SK-N-SH (cell line): ENCODE measurements at regions not wholly inside any gene's neighbourhood (a gene's known extent, or its start where the extent isn't known, plus 50 kb on each side); places are given as distances from the start of the nearest gene placed in this dataset.

Experiments used
- CTCF ChIA-PET: fragments of 300-600, 350-600 bp; formaldehyde crosslinking; extraction: SDS; loops from one replicate; lab custom pipeline; 2021; lab: Yijun Ruan, JAX
- POLR2A ChIA-PET: fragments of 350-600 bp; sonication (Branson Sonifier 250); formaldehyde crosslinking; extraction: SDS; loops from one replicate; lab custom pipeline; 2020; ENCODE audit warnings: antibody characterized with exemption, inconsistent platforms; lab: Yijun Ruan, JAX
- DNase-seq: peaks from one replicate; pipeline ENCODE4 v3.0.0; 2012
- H2AFZ ChIP-seq: fragments of 200-600 bp; sonication (generic); 2 replicates; pipeline ENCODE4 v1.8.1; 2016; ENCODE audit warnings: antibody characterized with exemption, mild to moderate bottlenecking, low read depth
- H3F3A ChIP-seq: fragments of 200-600 bp; sonication (generic); replicated peaks from 2 replicates; pipeline ENCODE3; 2016; ENCODE audit warnings: antibody characterized with exemption, mild to moderate bottlenecking; ENCODE audit not compliant: insufficient read depth
- H3K27ac ChIP-seq, 2 experiments: fragments of 200-500 bp in 1 of 2; fragments of 200-600 bp in 1 of 2; sonication (Bioruptor generic) in 1 of 2; sonication (generic), shearing (Covaris generic) in 1 of 2; 2 replicates each; pipeline versions ENCODE4 v1.5.1 to v1.6.1; 2014 to 2016; ENCODE audit warnings: low read depth in 2 of 2, inconsistent platforms in 1 of 2, low read length in 1 of 2, mild to moderate bottlenecking in 1 of 2, mixed read lengths in 1 of 2
- H3K27me3 ChIP-seq: fragments of 200-600 bp; sonication (generic), shearing (Covaris generic); 2 replicates; pipeline ENCODE4 v1.6.1; 2016; ENCODE audit warnings: mixed run types; ENCODE audit not compliant: insufficient read depth
- H3K36me3 ChIP-seq, 2 experiments: fragments of 200-500 bp in 1 of 2; fragments of 200-600 bp in 1 of 2; sonication (Bioruptor generic) in 1 of 2; sonication (generic) in 1 of 2; replicated peaks in 1 of 2; 2 replicates each; pipeline versions ENCODE3 to v1.5.1; 2014 to 2016; ENCODE audit warnings: low read length in 1 of 2, mild to moderate bottlenecking in 1 of 2; ENCODE audit not compliant: insufficient read depth in 2 of 2, control insufficient read depth in 1 of 2
- H3K4me1 ChIP-seq, 2 experiments: fragments of 200-500 bp in 1 of 2; fragments of 200-600 bp in 1 of 2; sonication (Bioruptor generic) in 1 of 2; sonication (generic), shearing (Covaris generic) in 1 of 2; 2 replicates each; pipeline versions ENCODE4 v1.5.1 to v1.6.1; 2014 to 2016; ENCODE audit warnings: low read depth in 1 of 2, low read length in 1 of 2, mixed run types in 1 of 2; ENCODE audit not compliant: insufficient read depth in 2 of 2, control insufficient read depth in 1 of 2
- H3K4me2 ChIP-seq: fragments of 200-600 bp; sonication (generic), shearing (Covaris generic); 2 replicates; pipeline ENCODE4 v1.6.1; 2017; ENCODE audit warnings: mixed run types
- H3K4me3 ChIP-seq, 2 experiments: fragments of 200-500 bp in 1 of 2; fragments of 200-600 bp in 1 of 2; sonication (Bioruptor generic) in 1 of 2; sonication (generic), shearing (Covaris generic) in 1 of 2; 2 replicates each; pipeline versions ENCODE4 v1.5.1 to v1.8.1; 2014 to 2016; ENCODE audit warnings: low read depth in 2 of 2, inconsistent platforms in 1 of 2, low read length in 1 of 2, mild to moderate bottlenecking in 1 of 2, mixed read lengths in 1 of 2, moderate library complexity in 1 of 2
- H3K79me2 ChIP-seq: fragments of 200-600 bp; sonication (generic); 2 replicates; pipeline ENCODE4 v1.8.1; 2017; ENCODE audit warnings: mild to moderate bottlenecking; ENCODE audit not compliant: insufficient read depth
- H3K9ac ChIP-seq: fragments of 200-600 bp; sonication (generic); 2 replicates; pipeline ENCODE4 v1.6.1; 2017; ENCODE audit warnings: mixed run types
- H3K9me2 ChIP-seq: fragments of 200-600 bp; sonication (generic); 2 replicates; pipeline ENCODE4 v1.6.1; 2017; ENCODE audit warnings: mixed run types
- H3K9me3 ChIP-seq: fragments of 200-600 bp; sonication (generic); 2 replicates; pipeline ENCODE4 v1.6.1; 2017; ENCODE audit warnings: mixed run types, mild to moderate bottlenecking, moderate library complexity
- H4K20me1 ChIP-seq: fragments of 200-600 bp; sonication (generic); 2 replicates; pipeline ENCODE4 v1.6.1; 2017; ENCODE audit warnings: mild to moderate bottlenecking, mixed run types; ENCODE audit not compliant: insufficient read depth
- ELF1 ChIP-seq: IDR thresholded peaks from 2 replicates; pipeline ENCODE4 v1.4.0; 2012
- EP300 ChIP-seq, 2 experiments: IDR thresholded peaks; 2 replicates each; pipeline versions ENCODE4 v1.4.0 to v1.6.1; 2012; ENCODE audit warnings: borderline replicate concordance in 1 of 2, low read depth in 1 of 2, low read length in 1 of 2
- FOSL2 ChIP-seq: IDR thresholded peaks from 2 replicates; pipeline ENCODE4 v1.4.0; 2012; ENCODE audit warnings: low read depth, mild to moderate bottlenecking, moderate library complexity, borderline replicate concordance
- FOXJ3 ChIP-seq: sonication (generic); formaldehyde crosslinking; IDR thresholded peaks from 2 replicates; pipeline ENCODE4 v1.5.1; 2020; ENCODE audit warnings: mild to moderate bottlenecking, missing genetic modification reagents
- FOXM1 ChIP-seq: IDR thresholded peaks from 2 replicates; pipeline ENCODE4 v1.4.0; 2012; ENCODE audit warnings: low read depth, mild to moderate bottlenecking
- GATA2 ChIP-seq: sonication (generic); formaldehyde crosslinking; IDR thresholded peaks from 2 replicates; pipeline ENCODE4 v1.5.0; 2020; ENCODE audit warnings: mild to moderate bottlenecking, missing genetic modification reagents
- IRF3 ChIP-seq: fragments of 150-350 bp; IDR thresholded peaks from 2 replicates; pipeline ENCODE4 v1.6.1; 2016; ENCODE audit warnings: mild to moderate bottlenecking, low read depth, low read length
- JUND ChIP-seq: IDR thresholded peaks from 2 replicates; pipeline ENCODE4 v1.4.0; 2012
- MXI1 ChIP-seq: IDR thresholded peaks from 2 replicates; pipeline ENCODE4 v1.6.1; 2012; ENCODE audit warnings: mild to moderate bottlenecking, low read depth, low read length, improper control_type of control experiment
- NRF1 ChIP-seq: IDR thresholded peaks from 2 replicates; pipeline ENCODE4 v1.6.1; 2012; ENCODE audit warnings: low read depth, mild to moderate bottlenecking, low read length
- PBX3 ChIP-seq: IDR thresholded peaks from 2 replicates; pipeline ENCODE4; 2012
- POLR2AphosphoS5 ChIP-seq: IDR thresholded peaks from 2 replicates; pipeline ENCODE4 v1.6.1; 2012; ENCODE audit warnings: low read depth, low read length
- RCOR1 ChIP-seq: fragments of 150-350 bp; IDR thresholded peaks from 2 replicates; pipeline ENCODE4 v1.6.1; 2017; ENCODE audit warnings: antibody characterized with exemption, low read length
- REST ChIP-seq: IDR thresholded peaks from 2 replicates; pipeline ENCODE4 v1.6.1; 2012; ENCODE audit warnings: mild to moderate bottlenecking, low read depth, low read length, moderate library complexity
- RFX5 ChIP-seq: IDR thresholded peaks from 2 replicates; pipeline ENCODE4 v1.6.1; 2012; ENCODE audit warnings: mild to moderate bottlenecking, improper control_type of control experiment, low read length
- SIN3A ChIP-seq: IDR thresholded peaks from 2 replicates; pipeline ENCODE4 v1.6.1; 2012; ENCODE audit warnings: low read depth, mild to moderate bottlenecking, low read length, moderate library complexity, borderline replicate concordance
- TAF1 ChIP-seq: IDR thresholded peaks from 2 replicates; pipeline ENCODE4 v1.6.1; 2012; ENCODE audit warnings: low read depth, mild to moderate bottlenecking, low read length, moderate library complexity, borderline replicate concordance
- TCF12 ChIP-seq: IDR thresholded peaks from 2 replicates; pipeline ENCODE4 v1.4.0; 2012
- TEAD4 ChIP-seq: IDR thresholded peaks from 2 replicates; pipeline ENCODE4 v1.4.0; 2012; ENCODE audit warnings: mild to moderate bottlenecking, borderline replicate concordance; ENCODE audit not compliant: insufficient read depth
- USF2 ChIP-seq: fragments of 150-350 bp; IDR thresholded peaks from 2 replicates; pipeline ENCODE4 v1.6.1; 2017; ENCODE audit warnings: antibody characterized with exemption, low read length, low read depth, borderline replicate concordance
- WGBS: methylation state at CpG from one replicate; pipeline ENCODE4 v1.1.6; 2017; ENCODE audit warnings: low lambda C conversion rate; 5-methylcytosine and 5-hydroxymethylcytosine counted together

- H3K4me1 ChIP-seq = no peaks in the 10 kb centered on the region
- no peaks in the 10 kb centered on the region for H3F3A ChIP-seq
- H4K20me1 ChIP-seq = no peaks in the 10 kb centered on the region
- no peaks in the 10 kb centered on the region for H3K79me2 ChIP-seq
- H3K4me3 ChIP-seq = no peak overlapping the region
- 80% methylated on average over 1 of the region's 1 CpG for WGBS
- H3K27ac ChIP-seq = no peak overlapping the region
- TF ChIP-seq MXI1 (no peak), IRF3 (no peak), TAF1 (no peak), TCF12 (no peak), USF2 (no peak), FOXM1 (no peak), FOSL2 (no peak), TEAD4 (no peak), REST (no peak), GATA2 (no peak), SIN3A (no peak), JUND (no peak), POLR2AphosphoS5 (no peak)
- no peak overlapping the region for H3K9ac ChIP-seq
- H3K27me3 ChIP-seq = no peaks in the 10 kb centered on the region
- ChIA-PET POLR2A (no interaction called here), CTCF (no interaction called here)
- no peak overlapping the region for H2AFZ ChIP-seq
- no peak overlapping the region for H3K4me2 ChIP-seq
- no peaks in the 10 kb centered on the region for H3K36me3 ChIP-seq
- no peaks in the 10 kb centered on the region for H3K9me3 ChIP-seq
- H3K9me2 ChIP-seq = no peaks in the 10 kb centered on the region
- DNase-seq = no peak
Observed at GRCh38 chr18:28711096-28711495, 534.2 kb upstream of the CDH2 start.

- Histone ChIP-seq H3K27ac (no peak overlapping the region), H3K4me3 (no peak overlapping the region), H3K79me2 (no peaks in the 10 kb centered on the region), H3K4me1 (no peaks in the 10 kb centered on the region), H3K36me3 (no peaks in the 10 kb centered on the region), H3K9ac (no peak overlapping the region), H3K27me3 (no peaks in the 10 kb centered on the region), H3K9me3 (no peaks in the 10 kb centered on the region), H2AFZ (no peak overlapping the region), H3K9me2 (no peaks in the 10 kb centered on the region), H3K4me2 (no peak overlapping the region), H3F3A (no peaks in the 10 kb centered on the region), H4K20me1 (no peaks in the 10 kb centered on the region)
- WGBS = 85% methylated on average over 4 of the region's 4 CpGs
- no peak for DNase-seq
- ChIA-PET CTCF (no interaction called here), POLR2A (no interaction called here)
- TF ChIP-seq PBX3 (no peak), RCOR1 (no peak), RFX5 (no peak), REST (no peak), ELF1 (no peak), FOXJ3 (CRISPR knock-in tag) (no peak), NRF1 (no peak), MXI1 (no peak), EP300 (IDR thresholded peaks at IDR 0.05; ENCODE audit: borderline replicate concordance in 1 of 2, low read depth in 1 of 2, low read length in 1 of 2) (no peak)
Observed at GRCh38 chr18:28707006-28707405, 530.1 kb upstream of the CDH2 start.
